ENCODE measurements at regions not wholly inside any gene's neighbourhood (a gene's known extent, or its start where the extent isn't known, plus 50 kb on each side); places are given as distances from the start of the nearest gene placed in this dataset.

DNA sequence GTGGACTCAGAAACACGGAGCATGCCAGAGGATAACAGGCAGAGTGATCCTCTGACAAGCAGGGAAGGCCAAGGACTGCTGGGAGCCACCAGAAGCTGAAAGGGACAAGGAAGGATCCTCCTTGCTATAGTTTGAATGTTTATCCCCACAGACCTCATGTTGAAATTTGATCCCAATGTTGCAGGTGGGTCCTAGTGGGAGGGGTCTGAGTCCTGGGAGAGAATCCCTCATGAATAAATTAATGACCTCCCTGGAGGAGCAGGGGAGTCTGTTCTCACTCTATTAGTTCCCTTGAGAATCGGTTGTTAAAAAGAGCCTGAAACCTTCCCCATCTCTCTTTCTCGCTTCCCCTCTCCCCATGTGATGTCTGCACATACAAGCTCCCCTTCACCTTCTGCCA, 124.4 kb downstream of the FBXO15 start:
- DNase-seq (ENCODE audit: low read depth) = no peak

DNA sequence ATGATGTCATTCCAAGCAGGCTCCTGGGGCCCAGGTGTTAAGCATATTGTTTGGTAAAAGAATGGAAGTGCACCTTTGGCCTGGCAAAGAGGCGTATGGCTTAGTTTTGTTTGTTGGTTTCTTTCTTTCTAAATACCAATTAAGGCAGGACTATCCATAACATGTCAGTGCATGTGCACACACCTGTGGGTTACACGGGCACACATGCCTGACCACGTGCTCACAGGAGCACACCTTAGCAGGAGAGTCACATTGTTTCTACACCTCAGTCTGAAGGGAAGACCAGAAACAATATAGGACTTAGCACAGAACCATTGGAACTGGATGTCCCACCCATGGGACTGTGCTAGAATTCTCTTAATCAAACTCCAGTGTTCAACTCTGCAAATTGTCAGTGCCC, 127.8 kb downstream of the FBXO15 start:
- no peak for DNase-seq (ENCODE audit: low read depth)

- DNase-seq (ENCODE audit: low read depth) = peak; percentile 3
Measured at GRCh38 chr18:74013955-74014354, 133.7 kb downstream of the FBXO15 start.

DNA sequence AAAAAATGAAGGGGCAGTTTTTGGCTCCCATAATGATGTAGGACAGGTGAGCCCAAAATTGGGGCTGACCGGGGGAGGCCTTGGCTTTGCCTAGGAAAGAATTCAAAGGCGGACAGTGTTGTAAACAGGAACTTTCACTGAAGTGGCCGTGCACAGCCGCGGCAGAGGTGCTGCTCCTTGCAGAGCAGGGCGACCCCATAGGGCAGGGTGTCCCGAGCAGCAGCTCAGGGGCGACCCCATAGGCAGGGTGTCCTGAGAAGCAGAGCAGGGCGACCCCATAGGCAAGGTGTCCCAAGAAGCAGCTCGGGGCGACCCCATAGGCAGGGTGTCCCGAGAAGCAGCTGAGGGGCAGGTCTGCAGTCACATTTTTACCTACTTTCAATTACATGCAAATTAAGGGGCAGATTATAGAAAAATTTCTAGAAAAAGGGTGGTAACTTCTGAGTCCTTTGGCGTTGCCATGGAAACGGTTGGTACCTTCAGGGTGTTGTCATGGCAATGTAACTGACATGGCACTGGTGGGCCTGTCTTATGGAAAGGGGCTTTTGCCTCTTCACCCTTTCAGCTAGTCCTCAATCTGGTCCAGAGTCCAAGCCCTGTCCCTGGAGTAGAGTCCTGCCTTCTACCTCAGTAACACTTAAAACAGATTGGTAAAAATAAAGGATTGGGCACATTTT, 134.5 kb downstream of the FBXO15 start:
- DNase-seq (ENCODE audit: low read depth) = no peak

DNA sequence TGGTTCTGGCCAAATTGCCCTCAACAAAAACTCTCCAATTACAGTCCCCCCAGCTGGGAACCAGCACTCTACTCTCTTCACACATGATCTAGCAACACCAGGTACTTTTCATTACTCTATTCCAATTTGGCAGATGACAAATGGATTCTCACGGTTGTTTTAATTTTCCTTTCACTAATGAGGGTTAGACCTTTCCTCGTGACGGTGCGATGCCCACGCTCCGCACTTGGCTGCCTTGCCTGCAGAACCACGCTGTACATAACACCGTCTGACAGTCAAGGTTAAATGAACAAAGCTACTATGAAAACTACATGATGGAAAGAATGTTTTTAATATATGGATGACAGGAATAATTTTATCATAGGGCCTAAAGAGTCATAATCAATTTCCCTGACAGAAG, 141.5 kb downstream of the FBXO15 start:
- DNase-seq (ENCODE audit: low read depth) = no peak

DNA sequence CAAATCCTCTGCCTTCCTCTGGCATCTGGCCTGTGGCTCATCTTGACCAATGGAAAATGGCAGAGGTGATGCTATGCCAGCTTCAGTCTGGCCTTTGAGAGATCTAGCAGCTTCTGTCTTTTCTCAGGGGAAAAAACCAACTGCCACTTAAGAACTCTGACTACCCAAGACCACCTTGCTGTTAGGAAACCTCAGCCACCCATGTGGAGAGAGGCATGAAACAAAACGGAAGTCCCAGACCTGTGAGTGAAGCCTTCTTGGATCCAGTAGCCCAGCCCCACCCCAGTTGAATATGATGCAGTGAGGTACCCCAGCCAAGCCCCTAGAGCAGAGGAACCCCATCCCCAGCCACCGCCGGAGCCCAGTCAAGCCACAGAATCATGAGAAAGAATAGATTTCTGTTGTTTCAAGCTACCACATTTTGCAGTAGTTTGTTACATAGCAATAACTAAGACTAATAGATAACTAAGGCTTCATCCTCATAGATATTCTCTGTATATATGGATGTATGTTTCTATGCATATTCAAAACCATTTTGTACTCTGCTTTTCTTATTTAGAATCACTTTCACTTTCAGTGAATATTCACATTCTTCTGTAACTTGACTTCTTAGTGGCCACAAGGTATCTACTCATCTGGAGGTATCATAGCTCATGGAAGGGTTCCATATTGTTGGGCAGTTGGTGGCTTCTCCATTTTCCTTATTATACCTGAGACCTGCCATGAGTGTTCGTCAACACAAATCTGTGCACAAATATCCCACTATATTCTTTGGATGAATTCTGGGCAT, 142.1 kb downstream of the FBXO15 start:
- DNase-seq (ENCODE audit: low read depth) = no peak

DNA sequence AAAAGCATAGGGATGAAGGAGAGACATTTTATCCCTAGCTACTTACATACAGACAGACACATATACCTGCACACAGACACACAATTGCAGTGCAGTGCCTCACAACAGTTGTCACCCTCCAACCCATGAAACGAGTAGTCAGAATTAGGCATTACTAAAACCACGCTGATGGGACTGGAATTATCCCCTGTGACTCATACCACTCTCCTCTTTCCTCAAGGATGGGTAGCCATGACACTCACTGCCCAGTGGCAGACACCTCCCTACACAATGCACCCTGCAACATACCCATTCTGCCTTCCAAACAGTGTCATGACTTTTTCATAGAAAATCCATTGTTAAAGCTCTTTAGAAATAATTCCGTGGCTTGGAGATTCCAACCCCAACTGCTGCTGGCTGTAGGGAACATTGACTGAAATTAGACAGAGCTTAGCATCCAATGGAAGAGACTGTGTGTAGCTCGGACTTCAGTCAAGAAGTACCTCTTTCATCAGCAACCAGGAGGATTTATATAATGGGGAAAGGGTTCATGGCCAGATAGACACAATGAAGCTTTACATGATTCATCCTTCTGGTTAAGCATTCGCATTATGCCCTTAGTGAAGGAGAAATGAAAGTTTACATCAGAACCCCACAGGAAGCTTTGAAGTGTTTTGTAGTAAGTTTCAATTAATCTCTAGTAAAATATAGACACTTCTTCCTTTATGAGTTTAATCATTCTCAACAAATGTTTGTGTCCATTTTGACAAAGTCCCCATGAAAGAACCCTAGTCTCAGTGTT, 155.2 kb downstream of the FBXO15 start:
- no peak for DNase-seq (ENCODE audit: low read depth)

- no peak for DNase-seq (ENCODE audit: low read depth)
Measured at GRCh38 chr18:73991570-73991969, 156.1 kb downstream of the FBXO15 start.

- DNase-seq (ENCODE audit: low read depth) = no peak
Measured at GRCh38 chr18:73990258-73990657, 157.4 kb downstream of the FBXO15 start.

DNA sequence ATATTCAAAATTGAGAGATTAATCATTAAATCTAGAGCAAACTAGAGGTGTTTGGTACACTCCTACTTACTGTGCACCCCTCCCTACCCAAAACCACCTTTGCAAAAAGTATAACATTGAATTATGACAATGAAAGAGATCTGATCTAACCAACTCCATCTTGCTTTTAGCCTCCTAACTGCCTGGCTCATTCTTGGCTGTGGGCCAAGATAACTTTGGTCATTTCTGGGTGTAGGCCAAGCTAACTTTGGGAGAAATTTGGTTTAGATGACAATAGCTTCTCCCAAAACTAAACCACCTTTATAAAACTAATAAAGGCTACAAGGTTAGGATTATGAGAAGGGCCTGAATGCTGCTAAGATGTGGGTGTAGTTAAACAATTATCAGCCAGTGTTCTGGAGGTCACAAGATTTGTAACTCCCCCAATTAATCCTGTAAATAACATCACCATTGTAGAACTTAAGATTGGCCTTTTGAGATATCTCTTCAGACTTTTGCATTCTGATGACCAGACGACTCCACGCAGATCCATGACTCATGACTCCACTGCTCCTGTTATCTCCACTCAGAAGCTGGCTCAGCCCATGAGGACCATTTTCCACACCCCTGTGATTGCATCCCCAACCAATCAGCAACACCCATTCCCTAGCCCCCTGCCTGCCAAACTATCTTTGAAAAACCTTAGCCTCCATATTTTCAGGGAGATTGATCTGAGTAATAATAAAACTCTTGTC, 160.2 kb downstream of the FBXO15 start:
- no peak for DNase-seq (ENCODE audit: low read depth)

DNA sequence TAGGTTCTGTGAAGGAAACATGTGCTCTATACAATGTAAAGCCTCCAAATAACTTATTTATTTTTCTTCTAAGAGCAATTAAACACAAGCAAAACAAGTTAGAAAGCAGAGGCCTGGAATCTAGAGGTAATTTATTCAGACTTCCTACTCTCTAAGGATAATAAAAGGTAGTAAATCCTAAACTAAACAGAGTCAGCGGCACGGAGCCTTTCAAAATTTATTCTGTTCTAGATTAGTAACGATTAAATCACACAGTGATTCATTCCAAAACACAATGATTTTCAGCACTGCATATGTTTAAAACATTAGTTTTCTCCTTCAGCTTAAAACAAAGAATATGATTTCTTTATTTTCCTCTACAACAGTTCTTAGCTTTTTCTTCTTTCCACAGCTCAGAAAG, 160.9 kb downstream of the FBXO15 start:
- DNase-seq (ENCODE audit: low read depth) = no peak

GRCh38 chr18:73985855-73986625, 161.6 kb downstream of the FBXO15 start:
- no peak for DNase-seq (ENCODE audit: low read depth)

GRCh38 chr18:73983970-73984369, 163.7 kb downstream of the FBXO15 start:
- DNase-seq (ENCODE audit: low read depth) = no peak

GRCh38 chr18:73983496-73983895, 164.1 kb downstream of the FBXO15 start:
- no peak for DNase-seq (ENCODE audit: low read depth)

DNA sequence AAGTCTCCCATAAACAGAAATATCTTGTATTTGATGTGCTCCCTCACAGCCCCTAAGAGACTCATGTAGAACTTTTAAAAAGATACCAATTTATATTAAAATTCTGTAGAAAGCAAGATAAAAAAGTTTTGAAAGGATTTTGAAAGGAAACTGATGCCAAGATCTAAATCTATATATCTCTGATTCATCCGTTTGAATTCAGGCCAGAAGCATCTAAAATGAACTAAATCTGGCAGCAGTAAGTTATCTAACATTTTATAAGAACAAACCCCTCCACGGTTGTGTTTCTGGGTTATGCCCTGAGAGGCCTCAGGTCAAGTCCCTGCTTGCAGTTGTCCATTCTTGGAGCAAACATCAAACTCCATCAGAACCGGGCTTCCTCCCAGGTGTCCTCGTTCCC, 165.8 kb downstream of the FBXO15 start:
- DNase-seq (ENCODE audit: low read depth) = no peak

DNA sequence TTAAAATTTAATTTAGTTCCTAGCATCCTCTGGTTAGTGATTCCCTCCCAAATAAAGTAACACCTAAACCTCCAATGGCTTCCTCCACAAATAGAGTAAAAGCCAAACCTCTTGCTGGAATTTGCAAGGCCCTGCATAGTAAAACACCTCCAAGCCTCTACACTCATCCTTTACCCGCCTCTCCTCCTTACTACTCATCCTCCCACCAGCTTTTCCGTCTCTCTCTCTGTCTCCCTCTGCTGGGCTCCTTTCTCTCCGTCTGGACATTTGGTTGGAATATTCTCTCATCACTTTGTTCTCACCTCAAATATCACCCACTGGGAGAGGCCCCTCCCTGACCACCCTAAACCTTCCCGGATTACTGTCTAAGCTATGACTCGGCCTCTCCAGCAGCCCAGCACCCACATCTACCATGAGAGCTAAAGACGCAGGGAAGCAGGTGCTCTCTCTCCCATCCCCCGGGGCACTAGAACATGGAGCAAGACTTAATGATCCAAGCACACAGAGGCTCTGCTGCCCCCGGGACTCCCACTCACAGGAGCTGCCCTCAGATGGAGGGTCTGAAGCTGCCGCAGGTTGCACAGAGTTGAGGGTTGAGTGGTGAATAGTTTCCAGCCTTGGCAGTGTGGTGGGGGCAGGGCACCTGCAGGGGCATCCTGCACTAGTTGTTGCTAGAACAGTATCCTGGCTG, 167.2 kb downstream of the FBXO15 start:
- DNase-seq (ENCODE audit: low read depth) = no peak

DNA sequence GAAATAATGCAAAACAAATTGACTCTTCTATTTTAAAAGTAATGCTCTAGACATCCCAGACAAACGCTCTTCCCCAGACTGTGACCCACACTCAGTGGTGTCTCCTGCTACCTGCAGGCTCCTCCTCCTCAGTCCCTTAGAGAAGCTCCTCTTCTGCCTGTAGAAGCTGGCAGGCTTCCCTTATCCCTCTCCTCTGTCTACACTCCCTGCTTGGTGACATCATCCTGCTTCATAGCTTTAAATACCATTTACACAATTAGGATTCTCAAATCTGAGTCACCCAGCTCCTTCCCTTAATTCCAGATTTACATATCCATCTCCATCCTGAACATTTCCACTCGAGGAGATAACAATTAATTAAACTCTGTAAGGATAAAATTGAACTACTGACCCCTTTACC, 167.9 kb downstream of the FBXO15 start:
- DNase-seq (ENCODE audit: low read depth) = no peak

DNA sequence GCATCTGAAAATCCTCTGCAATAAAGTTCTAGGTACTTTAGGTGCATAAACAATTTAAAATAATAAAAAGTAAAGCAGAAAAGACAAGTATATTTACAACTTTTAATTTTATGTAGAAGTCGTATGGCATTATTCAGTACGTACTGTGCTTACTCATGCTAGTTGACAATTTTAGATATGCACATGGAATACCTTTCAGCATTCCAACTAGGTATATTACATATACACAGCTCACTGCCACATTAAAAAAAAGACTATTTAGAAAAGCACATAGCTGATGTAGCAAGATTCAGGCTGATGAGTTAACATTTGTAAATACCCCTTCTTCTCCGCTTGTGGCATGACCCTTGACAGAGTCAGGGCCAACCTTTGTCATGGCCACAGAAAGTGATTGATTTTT, 171.2 kb downstream of the FBXO15 start:
- no peak for DNase-seq (ENCODE audit: low read depth)

- no peak for DNase-seq (ENCODE audit: low read depth)
Measured at GRCh38 chr18:73975266-73975665, 172.4 kb downstream of the FBXO15 start.

- DNase-seq (ENCODE audit: low read depth) = no peak
Measured at GRCh38 chr18:73973972-73974371, 173.7 kb downstream of the FBXO15 start.

Measured in LHCN-M2 (cell line).